CMK (cell line): ENCODE measurements at regions not wholly inside any gene's neighbourhood (a gene's known extent, or its start where the extent isn't known, plus 50 kb on each side); places are given as distances from the start of the nearest gene placed in this dataset.

ENCODE experiments used
- DNase-seq: peaks from one replicate; pipeline ENCODE4 v3.0.0-alpha.2; 2010; ENCODE audit warnings: low read depth

- DNase-seq = no peak
These were observed 414.9 kb downstream of the CDH2 start for GRCh38 chr18:27762054-27762453.

GRCh38 chr18:27752944-27753343 is 424.0 kb downstream of the CDH2 start:
- no peak for DNase-seq

GRCh38 chr18:27750923-27751322 is 426.0 kb downstream of the CDH2 start:
- DNase-seq = no peak

DNA sequence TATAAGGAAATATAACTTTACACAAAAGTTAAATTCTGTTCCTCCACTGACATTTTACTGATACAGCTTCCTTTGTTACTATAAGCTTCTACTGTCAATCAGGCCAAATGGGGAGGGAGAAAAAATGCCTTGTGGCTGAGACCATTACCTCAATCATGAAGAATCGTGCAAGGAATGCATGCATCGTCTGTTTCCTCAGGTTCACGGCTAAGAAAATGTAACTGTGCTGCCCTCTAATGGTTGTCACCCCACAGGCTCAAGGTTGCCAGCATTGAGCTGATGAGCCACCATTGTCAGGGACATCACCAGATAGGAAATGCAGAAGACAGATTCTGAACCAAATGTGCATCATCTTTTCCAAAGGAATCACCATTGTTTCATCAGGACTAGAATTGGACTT is 426.9 kb downstream of the CDH2 start:
- no peak for DNase-seq

DNA sequence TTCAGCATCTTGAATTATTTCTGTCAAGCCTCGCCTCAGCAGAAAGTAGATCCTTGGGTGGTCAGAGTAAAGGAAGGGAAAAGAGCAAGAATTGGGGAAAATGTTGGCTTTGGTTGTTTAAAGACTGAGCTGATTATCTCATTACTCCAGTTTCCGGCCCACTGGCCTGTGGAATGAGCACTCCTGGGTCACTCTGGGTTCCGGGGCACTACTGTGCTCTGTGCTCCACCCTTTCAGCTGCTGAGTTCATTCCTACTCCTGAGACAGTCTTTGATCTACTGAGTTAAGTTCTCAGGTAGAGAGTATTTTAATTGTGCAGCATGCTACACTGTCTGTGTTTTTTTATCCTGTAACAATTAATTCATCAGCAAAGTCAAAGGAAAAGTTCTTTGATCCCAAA is 427.7 kb downstream of the CDH2 start:
- DNase-seq = no peak

DNA sequence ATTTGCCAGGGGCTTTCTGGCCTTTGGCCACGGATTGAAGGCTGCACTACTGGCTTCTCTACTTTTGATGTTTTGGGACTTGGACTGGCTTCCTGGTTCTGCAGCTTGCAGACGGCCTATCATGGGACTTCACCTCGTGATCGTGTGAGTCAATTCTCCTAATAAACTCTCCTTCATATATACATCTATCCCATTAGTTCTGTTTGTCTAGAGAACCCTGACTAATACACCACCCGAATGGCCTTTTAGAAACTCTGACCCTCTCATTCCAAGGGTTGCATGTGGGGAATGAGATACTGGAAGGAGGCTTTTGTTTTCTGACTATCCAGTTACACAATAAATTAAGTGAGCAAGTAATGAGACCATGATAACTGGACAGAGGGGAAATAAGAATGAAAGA is 430.7 kb downstream of the CDH2 start:
- no peak for DNase-seq

- no peak for DNase-seq
These were observed 441.8 kb downstream of the CDH2 start for GRCh38 chr18:27735117-27735516.

GRCh38 chr18:27731211-27731610 is 445.7 kb downstream of the CDH2 start:
- DNase-seq = no peak

- no peak for DNase-seq
These were observed 448.3 kb downstream of the CDH2 start for GRCh38 chr18:27728659-27729058.

DNA sequence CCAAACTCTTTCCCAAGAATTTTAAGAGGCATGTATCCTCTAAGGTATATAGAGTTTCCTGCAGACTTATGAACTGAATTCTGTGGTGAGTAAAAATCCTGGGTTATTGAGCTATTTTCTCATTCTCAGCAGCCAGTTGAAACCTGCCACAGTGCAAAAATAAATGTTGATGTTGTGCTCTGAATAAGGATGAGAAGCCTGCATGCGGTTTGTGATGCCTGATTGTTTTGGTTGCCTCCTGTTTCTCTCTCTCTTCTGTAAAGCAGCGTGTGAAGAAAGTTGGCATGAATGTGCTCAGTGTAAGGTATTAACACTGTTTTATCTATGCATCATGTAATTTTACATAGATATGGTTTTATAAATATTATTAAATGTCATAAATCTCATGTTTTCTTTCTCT is 452.6 kb downstream of the CDH2 start:
- DNase-seq = no peak

GRCh38 chr18:27723168-27723567 is 453.8 kb downstream of the CDH2 start:
- no peak for DNase-seq

DNA sequence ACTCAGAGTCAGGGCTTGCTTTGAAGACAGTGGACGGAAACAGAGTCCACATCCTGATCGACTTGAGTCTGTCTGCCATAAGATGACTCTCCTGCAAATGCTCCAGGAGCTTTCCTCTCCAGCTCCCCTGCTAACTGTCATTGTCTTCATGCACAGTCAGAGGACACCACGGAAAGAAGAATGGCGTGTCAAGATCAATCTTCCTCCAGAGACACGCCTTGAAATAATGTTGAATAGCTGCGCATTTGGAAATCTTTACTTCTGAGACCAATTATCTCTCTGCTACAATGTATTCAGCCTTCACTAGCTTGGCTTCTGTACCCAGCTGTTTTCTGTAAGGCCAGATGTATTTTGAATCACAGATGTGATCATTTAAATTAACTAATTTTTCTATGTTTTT is 457.2 kb downstream of the CDH2 start:
- DNase-seq = no peak

- DNase-seq = no peak
These were observed 459.1 kb downstream of the CDH2 start for GRCh38 chr18:27717816-27718215.

DNA sequence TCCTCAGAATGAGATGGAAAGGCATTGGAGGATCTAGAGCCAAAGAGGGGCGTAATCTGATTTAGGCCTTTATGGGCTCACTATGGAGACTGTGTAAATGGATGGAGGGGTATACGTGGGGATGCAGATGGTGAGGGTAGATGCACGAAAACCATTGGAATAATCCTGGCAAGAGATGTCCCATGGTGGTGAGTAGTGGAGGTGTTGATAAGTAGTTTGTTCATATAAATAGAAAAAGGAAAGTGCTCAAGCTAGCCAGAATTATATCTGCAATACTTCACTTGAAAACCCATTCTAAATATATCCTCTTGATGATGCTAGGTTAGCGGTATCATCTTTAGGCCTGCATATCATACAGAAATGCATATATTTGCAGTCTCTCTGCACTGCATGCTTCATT is 459.7 kb downstream of the CDH2 start:
- DNase-seq = no peak

DNA sequence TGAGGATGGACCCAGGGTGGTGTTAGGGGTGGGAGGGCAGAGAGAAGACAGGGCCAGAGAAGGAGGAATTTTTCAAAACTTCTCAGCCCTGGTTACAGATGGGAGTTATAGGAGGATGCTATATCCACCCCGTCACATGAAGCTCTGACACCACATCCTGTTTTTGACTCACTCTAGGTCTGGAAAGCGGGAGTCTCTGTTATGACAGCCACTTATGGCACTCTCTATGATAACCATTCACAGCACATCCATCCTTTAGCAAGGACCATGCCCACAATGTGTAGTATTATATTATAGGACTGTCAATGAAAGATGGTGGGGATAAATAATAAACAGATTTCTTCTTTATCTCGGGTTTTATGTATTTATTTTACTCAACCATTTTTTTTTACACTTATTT is 461.2 kb downstream of the CDH2 start:
- no peak for DNase-seq

DNA sequence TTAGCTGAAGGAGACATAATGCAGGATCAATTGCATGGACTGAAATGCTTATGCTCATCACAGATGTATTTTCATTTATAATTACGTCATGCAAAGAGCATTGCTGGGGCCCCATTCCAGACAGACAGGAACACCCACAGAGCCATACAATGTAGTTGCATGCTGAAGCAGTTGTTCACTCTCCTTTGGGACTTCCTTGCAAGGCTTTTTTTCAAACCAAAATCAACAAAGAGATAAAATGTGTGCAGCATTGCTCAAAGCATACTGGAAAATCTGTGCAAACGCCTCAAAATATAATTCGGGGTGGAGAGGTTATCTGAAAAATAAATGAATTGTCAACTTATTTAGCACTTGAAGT is 463.2 kb downstream of the CDH2 start:
- DNase-seq = no peak

DNA sequence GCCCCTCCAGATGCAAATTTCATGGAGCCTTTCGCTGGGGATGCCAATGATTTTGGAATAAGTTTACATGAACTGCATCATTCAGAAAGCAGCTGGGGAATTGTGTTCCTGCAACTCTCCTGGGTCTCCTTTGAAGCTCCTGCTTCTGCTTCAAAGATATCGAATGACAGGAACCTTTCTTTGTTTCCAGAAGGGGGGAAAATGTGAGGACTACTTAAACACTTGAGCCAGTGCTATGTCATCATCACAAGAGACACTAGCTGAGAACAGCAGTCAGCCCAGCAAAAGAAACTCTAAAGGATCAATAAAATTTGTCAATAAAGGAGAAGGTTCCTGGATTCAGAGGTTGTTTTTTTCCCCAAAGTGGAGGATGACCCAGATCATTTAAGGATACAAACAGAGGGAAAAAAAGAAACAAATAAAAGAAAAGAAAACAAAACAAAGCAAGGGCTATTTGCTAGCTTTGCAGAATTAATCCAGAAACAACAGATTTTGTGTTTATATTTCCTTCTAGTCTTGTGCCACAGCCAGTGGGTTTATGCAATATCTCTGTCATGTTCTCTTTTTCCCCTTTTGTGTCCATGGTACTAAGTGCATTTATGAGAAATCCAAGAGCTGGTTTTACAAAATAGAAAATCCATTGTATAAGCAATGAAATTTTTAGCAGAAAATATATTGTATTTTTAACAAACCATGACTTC is 463.7 kb downstream of the CDH2 start:
- no peak for DNase-seq

- DNase-seq = no peak
These were observed 464.9 kb downstream of the CDH2 start for GRCh38 chr18:27712066-27712465.

DNA sequence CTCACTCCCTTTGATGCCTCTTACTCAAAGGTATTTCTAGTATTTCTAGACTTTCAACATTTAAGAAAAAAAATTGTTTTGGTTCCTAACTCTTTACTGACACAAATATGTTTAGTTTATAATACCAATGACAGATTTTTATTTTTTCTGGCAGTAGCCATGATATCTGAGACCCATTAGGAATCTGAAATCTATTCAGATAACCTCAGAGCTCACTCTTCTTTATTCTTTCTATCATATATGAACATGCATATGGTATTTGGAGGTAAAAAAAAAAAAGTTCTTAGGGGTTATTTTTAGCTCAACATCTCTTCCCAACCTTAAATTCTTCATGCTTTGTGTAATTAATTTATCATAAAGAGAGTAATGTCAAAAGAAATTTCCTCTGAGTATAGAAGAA is 465.5 kb downstream of the CDH2 start:
- no peak for DNase-seq

DNA sequence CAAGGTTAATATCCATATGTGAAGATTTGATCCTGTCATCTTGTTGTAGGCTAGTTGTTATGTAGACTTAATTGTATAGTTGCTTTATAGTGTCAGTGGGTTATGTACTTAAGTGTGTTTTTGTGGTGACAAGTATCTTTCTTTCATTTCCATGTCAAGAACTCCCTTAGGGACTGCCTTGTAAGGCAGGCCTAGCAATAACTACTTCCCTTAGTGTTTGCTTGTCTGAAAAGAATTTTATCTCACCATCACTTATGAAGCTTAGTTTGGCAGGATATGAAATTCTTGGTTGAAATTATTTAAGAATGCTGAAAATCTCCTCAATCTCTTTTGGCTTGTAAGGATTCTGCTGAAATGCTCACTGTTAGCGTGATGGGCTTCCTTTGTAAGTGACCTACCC is 467.6 kb downstream of the CDH2 start:
- DNase-seq = no peak

GRCh38 chr18:27707201-27707600 is 469.7 kb downstream of the CDH2 start:
- DNase-seq = no peak

DNA sequence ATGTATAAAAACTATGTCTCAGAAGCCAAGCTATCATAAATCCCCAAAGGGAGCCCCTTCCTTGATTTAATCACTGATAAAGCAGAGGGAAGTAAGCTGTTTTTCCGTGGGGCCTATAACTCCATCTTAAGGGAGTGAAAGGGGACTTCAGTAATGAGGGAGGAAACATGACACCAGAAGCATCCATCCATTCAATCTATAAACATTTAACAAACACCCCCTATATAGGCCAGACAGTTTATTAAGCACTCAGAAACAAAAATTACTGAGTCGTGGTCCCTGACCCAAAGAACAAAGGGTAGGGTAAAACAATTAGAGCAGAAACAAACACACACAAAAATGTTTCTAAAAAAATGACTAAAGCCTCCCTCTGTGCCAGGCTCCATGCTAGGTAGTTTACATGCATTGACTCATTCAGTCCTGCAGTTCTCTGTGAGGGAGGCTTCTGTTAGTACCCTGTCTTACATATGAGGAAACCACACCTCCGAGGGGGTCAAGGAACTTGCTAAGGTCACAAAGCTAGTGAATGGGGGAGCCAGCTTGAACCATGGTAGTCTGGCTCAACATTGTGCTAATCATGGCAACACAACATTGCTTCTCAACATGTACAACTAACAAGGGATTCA is 472.1 kb downstream of the CDH2 start:
- no peak for DNase-seq

- no peak for DNase-seq
These were observed 477.8 kb downstream of the CDH2 start for GRCh38 chr18:27699137-27699536.

GRCh38 chr18:27696148-27696547 is 480.8 kb downstream of the CDH2 start:
- no peak for DNase-seq
